Neuronal stem cell (in vitro differentiated cells): ENCODE measurements at regions not wholly inside any gene's neighbourhood (a gene's known extent, or its start where the extent isn't known, plus 50 kb on each side); places are given as distances from the start of the nearest gene placed in this dataset.

ENCODE experiments used
- DNase-seq: peaks from one replicate; pipeline ENCODE4 v3.0.0-alpha.2; 2013; ENCODE audit warnings: low spot score
- H2AFZ ChIP-seq: one replicate; pipeline ENCODE4 v1.6.1; 2013; ENCODE audit warnings: mild to moderate bottlenecking, low read length, inconsistent platforms
- H2AK5ac ChIP-seq: 2 replicates; pipeline ENCODE4 v1.6.1; 2013; ENCODE audit warnings: low read depth, mild to moderate bottlenecking, inconsistent platforms, low read length, moderate library complexity, mixed read lengths
- H2BK120ac ChIP-seq: 2 replicates; pipeline ENCODE4 v1.6.1; 2013; ENCODE audit warnings: low read depth, mild to moderate bottlenecking, inconsistent platforms, low read length, moderate library complexity, mixed read lengths
- H2BK12ac ChIP-seq: one replicate; pipeline ENCODE4 v1.6.1; 2013; ENCODE audit warnings: low read length, inconsistent platforms
- H2BK15ac ChIP-seq: 2 replicates; pipeline ENCODE4 v1.6.1; 2013; ENCODE audit warnings: mild to moderate bottlenecking, low read length, inconsistent platforms, mixed read lengths
- H2BK5ac ChIP-seq: one replicate; pipeline ENCODE4 v1.6.1; 2013; ENCODE audit warnings: inconsistent platforms, mild to moderate bottlenecking, low read length, moderate library complexity
- H3K14ac ChIP-seq: one replicate; pipeline ENCODE4 v1.6.1; 2013; ENCODE audit warnings: low read length, inconsistent platforms
- H3K18ac ChIP-seq: 2 replicates; pipeline ENCODE4 v1.6.1; 2013; ENCODE audit warnings: low read length, inconsistent platforms
- H3K23ac ChIP-seq: 2 replicates; pipeline ENCODE4 v1.6.1; 2013; ENCODE audit warnings: low read depth, mild to moderate bottlenecking, mixed read lengths, low read length, inconsistent platforms; ENCODE audit not compliant: poor library complexity
- H3K27ac ChIP-seq: replicated peaks from 3 replicates; pipeline ENCODE4 v1.5.1; 2013; ENCODE audit warnings: low read length, inconsistent platforms
- H3K27me3 ChIP-seq, 3 experiments: 2 replicates each; pipeline ENCODE4 v1.6.1; 2013; ENCODE audit warnings: low read length in 3 of 3, mild to moderate bottlenecking in 2 of 3, inconsistent platforms in 1 of 3, low read depth in 1 of 3, mixed read lengths in 1 of 3, moderate library complexity in 1 of 3; ENCODE audit not compliant: control insufficient read depth in 3 of 3, insufficient read depth in 3 of 3
- H3K36me3 ChIP-seq, 2 donors: replicated peaks in 1 of 2; 2 replicates each; pipeline ENCODE4 v1.6.1; 2013; ENCODE audit warnings: low read length in 2 of 2; ENCODE audit not compliant: control insufficient read depth in 2 of 2, insufficient read depth in 2 of 2
- H3K4ac ChIP-seq: 2 replicates; pipeline ENCODE4 v1.6.1; 2013; ENCODE audit warnings: inconsistent platforms, mild to moderate bottlenecking, low read length, moderate library complexity
- H3K4me1 ChIP-seq, 2 donors: 1 replicate in 1 of 2; 2 replicates in 1 of 2; pipeline ENCODE4 v1.6.1; 2013; ENCODE audit warnings: low read length in 2 of 2, low read depth in 1 of 2; ENCODE audit not compliant: control insufficient read depth in 2 of 2, insufficient read depth in 1 of 2
- H3K4me2 ChIP-seq: one replicate; pipeline ENCODE4 v1.6.1; 2013; ENCODE audit warnings: mild to moderate bottlenecking, low read length, inconsistent platforms; ENCODE audit not compliant: insufficient read depth, poor library complexity, severe bottlenecking
- H3K4me3 ChIP-seq, 2 donors: 2 replicates each; pipeline ENCODE4 v1.5.1; 2013; ENCODE audit warnings: low read length in 2 of 2, mild to moderate bottlenecking in 2 of 2, inconsistent platforms in 1 of 2, moderate library complexity in 1 of 2
- H3K79me1 ChIP-seq: one replicate; pipeline ENCODE4 v1.6.1; 2013; ENCODE audit warnings: low read depth, mild to moderate bottlenecking, inconsistent platforms, low read length, moderate library complexity
- H3K9ac ChIP-seq: one replicate; pipeline ENCODE4 v1.6.1; 2013; ENCODE audit warnings: mild to moderate bottlenecking, low read depth, low read length, inconsistent platforms; ENCODE audit not compliant: poor library complexity
- H3K9me3 ChIP-seq, 2 donors: replicated peaks in 1 of 2; 2 replicates each; pipeline versions ENCODE3 to v1.6.1; 2013; ENCODE audit warnings: low read length in 2 of 2, mild to moderate bottlenecking in 2 of 2, inconsistent platforms in 1 of 2, low read depth in 1 of 2, mixed read lengths in 1 of 2, moderate library complexity in 1 of 2; ENCODE audit not compliant: control insufficient read depth in 2 of 2, insufficient read depth in 1 of 2
- H4K8ac ChIP-seq: one replicate; pipeline ENCODE4 v1.6.1; 2013; ENCODE audit warnings: low read depth, mild to moderate bottlenecking, inconsistent platforms, low read length, moderate library complexity
- H4K91ac ChIP-seq: one replicate; pipeline ENCODE4 v1.6.1; 2013; ENCODE audit warnings: low read length, low read depth, mild to moderate bottlenecking, inconsistent platforms; ENCODE audit not compliant: poor library complexity
- WGBS, 2 donors: extraction: QIAGEN DNeasy Blood & Tissue Kit; methylation state at CpG; one replicate each; pipeline ENCODE4 v1.1.7; 2013; ENCODE audit warnings: missing lambda C conversion rate in 2 of 2, mixed read lengths in 1 of 2; ENCODE audit not compliant: insufficient read length in 2 of 2, insufficient replicate concordance in 1 of 2; ENCODE audit errors: extremely low coverage in 2 of 2; 5-methylcytosine and 5-hydroxymethylcytosine counted together

DNA sequence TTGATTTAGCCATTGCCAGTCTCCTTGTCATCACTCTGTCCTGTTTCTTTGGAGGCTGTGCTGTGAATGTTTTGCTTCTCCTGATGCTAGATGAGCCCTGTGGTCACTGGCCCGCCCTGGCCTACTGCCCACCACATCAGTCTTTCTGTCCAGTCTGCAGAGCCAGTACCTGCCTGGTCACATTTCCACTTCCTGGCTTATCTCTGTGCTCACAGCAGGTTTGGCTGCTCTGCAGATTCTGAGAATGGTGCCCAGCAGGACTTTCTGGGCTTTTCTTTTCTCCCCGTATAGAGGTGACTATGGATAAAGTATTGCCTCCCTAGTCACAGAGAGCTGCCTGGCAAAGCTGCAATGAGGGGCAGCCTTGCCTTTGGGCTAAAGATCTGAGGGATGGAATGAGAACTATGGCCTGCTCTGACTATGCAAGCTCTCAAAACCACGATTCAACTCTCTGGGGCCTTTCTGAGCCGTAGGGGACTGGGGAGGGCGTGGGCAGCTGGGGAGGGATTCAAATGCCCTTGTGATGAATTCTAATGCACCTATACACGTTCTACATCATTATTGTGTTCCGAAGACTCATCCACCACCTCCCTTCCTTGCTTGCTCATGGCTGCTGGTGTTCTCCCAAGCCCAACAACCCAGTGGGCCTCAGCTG, 410.4 kb upstream of the NPVF start:
- Histone ChIP-seq H3K23ac (no peak overlapping the region), H2BK5ac (no peak overlapping the region), H3K4ac (no peak overlapping the region), H3K36me3 (no peaks in the 10 kb centered on the region), H2AFZ (peak overlapping the region; percentile 19), H3K9me3 (no peaks in the 10 kb centered on the region), H3K27me3 (no peaks in the 10 kb centered on the region), H2BK120ac (no peak overlapping the region), H3K79me1 (no peaks in the 10 kb centered on the region), H3K4me3 (no peak overlapping the region), H3K9ac (no peak overlapping the region), H4K91ac (no peak overlapping the region), H4K8ac (no peak overlapping the region), H3K27ac (no peak overlapping the region), H2AK5ac (no peak overlapping the region), H3K4me2 (no peak overlapping the region), H3K4me1 (peaks cover 0 to 2% of the 10 kb centered on the region in 2 donors), H3K14ac (no peak overlapping the region), H2BK12ac (no peak overlapping the region), H2BK15ac (no peak overlapping the region), H3K18ac (peak overlapping the region; percentile 21)
- DNase-seq: no peak
- no CpG with 5 or more reads among the region's 7 CpGs for WGBS, 2 donors

DNA sequence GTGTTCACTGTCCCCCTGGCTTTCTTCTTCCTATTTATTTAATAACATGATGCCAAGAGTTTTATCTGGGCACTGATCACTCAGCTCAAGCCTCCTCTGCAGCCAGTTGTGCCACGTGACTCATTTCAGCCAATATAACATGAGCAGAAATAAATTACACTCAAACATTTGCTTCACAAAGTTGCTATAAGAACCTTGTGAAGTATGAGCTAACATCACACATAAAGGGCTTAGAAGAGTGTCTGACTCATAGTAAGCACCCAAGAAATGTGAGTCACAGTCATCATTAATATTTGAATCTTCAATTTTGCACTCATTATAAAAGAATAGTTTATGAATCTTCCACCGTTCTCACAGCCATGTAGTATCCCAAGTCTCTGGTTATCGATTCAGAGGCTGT, 414.6 kb upstream of the NPVF start:
- H2BK15ac ChIP-seq: no peak overlapping the region
- no CpG with 5 or more reads among the region's 3 CpGs for WGBS, 2 donors

DNA sequence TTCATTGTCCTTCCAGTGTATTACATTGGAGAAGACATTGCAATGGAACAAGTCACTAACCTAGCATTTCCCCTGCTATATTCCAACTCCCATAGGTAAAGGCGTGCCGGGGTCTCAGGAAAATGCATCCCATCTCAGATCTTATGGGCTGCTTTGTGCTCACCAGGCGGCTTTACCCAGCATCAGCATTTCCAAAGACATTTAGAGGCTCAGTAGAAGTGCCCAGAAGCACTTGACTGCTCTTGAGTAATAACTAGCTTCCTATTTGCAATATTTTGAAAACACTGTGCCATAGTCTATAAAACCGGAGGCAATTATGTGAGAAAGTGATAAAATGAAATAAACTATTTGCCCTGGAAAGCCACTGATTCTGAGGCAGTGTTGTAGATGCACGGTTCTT, 415.0 kb upstream of the NPVF start:
- Histone ChIP-seq H2BK12ac (no peak overlapping the region), H3K36me3 (no peaks in the 10 kb centered on the region), H2BK120ac (no peak overlapping the region), H3K18ac (no peak overlapping the region), H3K4me1 (no peaks in the 10 kb centered on the region), H2BK5ac (no peak overlapping the region), H3K9me3 (no peaks in the 10 kb centered on the region), H3K4me3 (no peak overlapping the region), H3K9ac (no peak overlapping the region), H4K91ac (no peak overlapping the region), H3K23ac (no peak overlapping the region), H3K14ac (no peak overlapping the region), H4K8ac (no peak overlapping the region), H2BK15ac (no peak overlapping the region), H3K79me1 (no peaks in the 10 kb centered on the region), H3K4ac (no peak overlapping the region), H2AK5ac (no peak overlapping the region), H2AFZ (no peak overlapping the region), H3K27me3 (peaks cover 0 to 2% (median 0%) of the 10 kb centered on the region in 3 experiments), H3K27ac (no peak overlapping the region), H3K4me2 (no peak overlapping the region)
- no peak for DNase-seq
- no CpG with 5 or more reads among the region's 5 CpGs for WGBS, 2 donors

More for the DNA sequence above, 414.6 kb upstream of the NPVF start:
- Histone ChIP-seq H3K4me3 (no peak overlapping the region), H4K91ac (no peak overlapping the region), H3K36me3 (no peaks in the 10 kb centered on the region), H2BK5ac (no peak overlapping the region), H3K9me3 (no peaks in the 10 kb centered on the region), H2BK12ac (no peak overlapping the region), H3K4me1 (no peaks in the 10 kb centered on the region), H2BK120ac (no peak overlapping the region), H3K23ac (no peak overlapping the region), H3K27ac (no peak overlapping the region), H3K18ac (no peak overlapping the region), H2AK5ac (no peak overlapping the region), H3K14ac (no peak overlapping the region), H3K79me1 (no peaks in the 10 kb centered on the region), H3K27me3 (peaks cover 0 to 2% (median 0%) of the 10 kb centered on the region in 3 experiments), H3K4me2 (no peak overlapping the region), H2AFZ (no peak overlapping the region), H4K8ac (no peak overlapping the region), H3K4ac (no peak overlapping the region), H3K9ac (no peak overlapping the region)
- DNase-seq: no peak

DNA sequence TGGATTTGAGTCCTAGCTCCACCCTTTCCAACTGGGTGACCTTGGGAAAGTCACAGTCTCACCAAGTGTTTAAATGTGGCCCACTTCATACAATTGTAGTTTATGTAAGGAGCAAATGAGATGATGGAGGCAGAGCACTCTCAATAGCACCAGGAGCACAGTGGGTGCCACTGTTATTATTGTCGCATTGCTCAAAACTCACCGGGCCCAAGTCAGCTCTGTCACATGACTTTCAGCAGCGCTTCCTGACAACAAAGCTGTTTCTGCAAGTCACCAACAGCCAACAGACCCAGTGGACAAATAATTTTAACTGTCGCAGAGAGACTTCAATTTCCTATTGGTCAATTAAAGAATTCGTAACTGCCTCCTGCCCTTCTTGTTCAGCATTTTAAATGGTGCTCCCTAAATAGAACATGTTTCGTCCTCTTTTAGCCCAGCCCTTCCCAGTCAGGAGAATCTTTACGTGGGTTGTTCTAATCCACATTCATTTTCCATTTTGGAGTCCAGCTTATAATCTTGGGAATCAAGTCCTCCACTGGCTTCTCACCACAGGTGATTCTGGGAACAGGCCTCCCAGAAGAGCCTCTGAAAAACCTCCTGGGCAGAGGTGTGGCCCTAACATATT, 415.6 kb upstream of the NPVF start:
- H3K79me1 ChIP-seq: no peaks in the 10 kb centered on the region
- no peak overlapping the region for H3K4ac ChIP-seq
- no peaks in the 10 kb centered on the region for H3K36me3 ChIP-seq
- H3K27me3 ChIP-seq: peaks cover 0 to 2% (median 0%) of the 10 kb centered on the region in 3 experiments
- H3K27ac ChIP-seq: no peak overlapping the region
- H3K4me3 ChIP-seq: no peak overlapping the region
- H2BK120ac ChIP-seq: no peak overlapping the region
- DNase-seq: no peak
- no peak overlapping the region for H2AK5ac ChIP-seq
- H3K4me2 ChIP-seq: no peak overlapping the region
- H3K18ac ChIP-seq: no peak overlapping the region
- H2BK15ac ChIP-seq: no peak overlapping the region
- no peaks in the 10 kb centered on the region for H3K9me3 ChIP-seq
- no peaks in the 10 kb centered on the region for H3K4me1 ChIP-seq
- no CpG with 5 or more reads among the region's 7 CpGs for WGBS, 2 donors
- no peak overlapping the region for H3K14ac ChIP-seq
- H2BK12ac ChIP-seq: no peak overlapping the region
- H2BK5ac ChIP-seq: no peak overlapping the region
- no peak overlapping the region for H4K8ac ChIP-seq
- H3K23ac ChIP-seq: no peak overlapping the region
- peak overlapping the region; percentile 20 for H2AFZ ChIP-seq
- H3K9ac ChIP-seq: no peak overlapping the region
- H4K91ac ChIP-seq: no peak overlapping the region
